Left lung (tissue), 4 donors: ENCODE measurements at regions not wholly inside any gene's neighbourhood (a gene's known extent, or its start where the extent isn't known, plus 50 kb on each side); places are given as distances from the start of the nearest gene placed in this dataset.

Source experiments
- ATAC-seq: fragments of 200-7000 bp; cut with Tn5 transposase; one replicate; pipeline ENCODE4 v1.9.1; 2020; ENCODE audit warnings: moderate library complexity
- DNase-seq, 4 donors: peaks; one replicate each; pipeline ENCODE4 v3.0.0-alpha.2; 2013 to 2020
- H3K27ac ChIP-seq, 2 donors: fragments of 200-600 bp; sonication (generic) in 1 of 2; one replicate each; pipeline versions ENCODE4 v1.5.0 to v1.8.0; 2020 to 2021
- H3K27me3 ChIP-seq, 2 donors: fragments of 200-600 bp; sonication (generic) in 1 of 2; one replicate each; pipeline versions ENCODE4 v1.5.0 to v1.8.0; 2020 to 2021
- H3K36me3 ChIP-seq, 2 donors: fragments of 200-600 bp; sonication (generic) in 1 of 2; one replicate each; pipeline versions ENCODE4 v1.5.0 to v1.8.0; 2020 to 2021
- H3K4me1 ChIP-seq, 2 donors: fragments of 200-600 bp; one replicate each; pipeline ENCODE4 v1.8.0; 2021
- H3K4me3 ChIP-seq, 2 donors: fragments of 200-600 bp; sonication (generic) in 1 of 2; one replicate each; pipeline versions ENCODE4 v1.5.0 to v1.8.0; 2020 to 2021; ENCODE audit warnings: mild to moderate bottlenecking in 1 of 2
- H3K9me3 ChIP-seq, 2 donors: fragments of 200-600 bp; sonication (generic) in 1 of 2; one replicate each; pipeline versions ENCODE4 v1.5.0 to v1.8.0; 2020 to 2021
- intact Hi-C, 2 donors: fragments of 100-400 bp; cut with DNase I; formaldehyde crosslinking; loops; one replicate each; pipeline versions ENCODE4 v1.11.2 to v1.14.2; 2022
- TF ChIP-seq, protein P1 (sequence below), 2 donors: fragments of 200-600 bp; sonication (generic) in 1 of 2; IDR thresholded peaks; one replicate each; pipeline versions ENCODE4 v1.5.0 to v1.8.0; 2021; ENCODE audit warnings: antibody characterized with exemption in 2 of 2
- donor health status: DM: no; HTN: yes; CAD: no.
- donor health status: DM: no; HTN: no; CAD: no.

DNA sequence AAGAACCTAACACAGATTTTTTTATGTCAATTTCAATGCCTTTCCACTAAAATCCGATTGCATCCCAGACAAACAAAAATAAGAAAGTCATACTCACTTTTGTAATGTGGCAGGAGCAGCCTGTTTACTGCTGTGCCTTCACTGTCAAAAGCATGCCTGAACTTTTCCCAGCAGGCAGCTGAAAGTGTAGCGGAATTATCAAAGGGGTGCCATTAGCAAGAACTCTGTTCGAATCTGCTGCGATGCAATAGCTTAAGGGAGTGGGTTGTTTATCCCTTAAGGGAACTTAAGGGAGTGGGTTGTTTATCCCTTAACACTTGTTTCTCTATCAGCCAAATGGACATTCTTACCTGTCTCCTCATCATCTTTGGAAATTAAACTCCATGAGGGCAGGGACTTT lies 243.5 kb downstream of the PAX3 start:
- H3K9me3 ChIP-seq: no peaks in the 10 kb centered on the region
- ATAC-seq (no peak), DNase-seq (no peak)
- H3K36me3 ChIP-seq: no peaks in the 10 kb centered on the region
- H3K4me3 ChIP-seq: no peak overlapping the region
- no peak overlapping the region for H3K27ac ChIP-seq
- intact Hi-C loops: no loop called here
- TF ChIP-seq, protein P1, sequence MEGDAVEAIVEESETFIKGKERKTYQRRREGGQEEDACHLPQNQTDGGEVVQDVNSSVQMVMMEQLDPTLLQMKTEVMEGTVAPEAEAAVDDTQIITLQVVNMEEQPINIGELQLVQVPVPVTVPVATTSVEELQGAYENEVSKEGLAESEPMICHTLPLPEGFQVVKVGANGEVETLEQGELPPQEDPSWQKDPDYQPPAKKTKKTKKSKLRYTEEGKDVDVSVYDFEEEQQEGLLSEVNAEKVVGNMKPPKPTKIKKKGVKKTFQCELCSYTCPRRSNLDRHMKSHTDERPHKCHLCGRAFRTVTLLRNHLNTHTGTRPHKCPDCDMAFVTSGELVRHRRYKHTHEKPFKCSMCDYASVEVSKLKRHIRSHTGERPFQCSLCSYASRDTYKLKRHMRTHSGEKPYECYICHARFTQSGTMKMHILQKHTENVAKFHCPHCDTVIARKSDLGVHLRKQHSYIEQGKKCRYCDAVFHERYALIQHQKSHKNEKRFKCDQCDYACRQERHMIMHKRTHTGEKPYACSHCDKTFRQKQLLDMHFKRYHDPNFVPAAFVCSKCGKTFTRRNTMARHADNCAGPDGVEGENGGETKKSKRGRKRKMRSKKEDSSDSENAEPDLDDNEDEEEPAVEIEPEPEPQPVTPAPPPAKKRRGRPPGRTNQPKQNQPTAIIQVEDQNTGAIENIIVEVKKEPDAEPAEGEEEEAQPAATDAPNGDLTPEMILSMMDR (IDR thresholded peaks at IDR 0.05): no peak
- peaks cover 25 to 71% of the 10 kb centered on the region in 2 donors for H3K27me3 ChIP-seq
- H3K4me1 ChIP-seq: no peaks in the 10 kb centered on the region

DNA sequence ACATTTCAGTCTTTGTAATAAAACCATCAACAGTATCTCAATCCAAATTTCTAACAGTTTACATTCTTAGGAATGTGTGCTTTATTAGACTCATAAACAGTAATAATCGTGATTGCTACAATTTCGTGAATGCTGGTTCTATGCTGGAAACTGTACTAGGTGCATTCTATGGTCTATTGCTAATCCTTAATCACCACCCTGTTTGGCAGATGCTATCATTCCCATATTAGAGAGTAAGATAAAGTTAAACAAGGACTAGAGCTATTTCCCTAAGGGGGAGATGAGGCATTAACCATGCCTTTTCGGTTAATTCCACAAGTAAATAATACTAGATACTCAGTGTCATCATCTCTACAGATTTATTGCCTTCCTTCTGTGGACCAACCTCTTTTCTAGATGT lies 244.0 kb downstream of the PAX3 start:
- Histone ChIP-seq H3K27ac (no peak overlapping the region), H3K27me3 (peaks cover 25 to 71% of the 10 kb centered on the region in 2 donors), H3K4me1 (no peaks in the 10 kb centered on the region), H3K9me3 (no peaks in the 10 kb centered on the region), H3K36me3 (no peaks in the 10 kb centered on the region), H3K4me3 (no peak overlapping the region)
- intact Hi-C loops: no loop called here
- TF ChIP-seq, protein P1 (IDR thresholded peaks at IDR 0.05): no peak
- ATAC-seq: no peak
- DNase-seq: no peak

DNA sequence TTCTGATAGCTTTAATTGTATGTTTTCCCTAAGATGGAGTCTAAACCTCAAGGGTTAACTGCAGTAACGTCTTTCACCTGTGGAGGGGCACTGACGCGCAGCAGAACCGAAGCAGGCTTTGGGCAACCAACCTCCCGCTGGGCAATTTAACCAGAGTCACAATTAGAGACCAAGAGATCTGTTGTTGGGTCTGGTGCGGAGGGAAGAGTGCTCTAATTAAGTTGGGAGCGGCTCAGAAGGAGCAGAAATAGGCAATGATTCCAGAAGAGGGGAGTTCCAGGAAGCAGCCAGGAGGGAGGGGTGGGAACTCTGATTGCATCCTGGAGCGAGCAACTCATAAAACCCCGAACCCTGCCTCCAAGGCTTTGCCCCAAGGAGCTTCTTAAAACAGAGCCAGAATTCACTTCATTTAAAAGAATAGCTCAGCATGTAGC lies 245.8 kb downstream of the PAX3 start:
- DNase-seq (no peak), ATAC-seq (no peak)
- Histone ChIP-seq H3K4me1 (no peaks in the 10 kb centered on the region), H3K36me3 (no peaks in the 10 kb centered on the region), H3K4me3 (no peak overlapping the region), H3K27me3 (peaks cover 25 to 59% of the 10 kb centered on the region in 2 donors), H3K9me3 (no peaks in the 10 kb centered on the region), H3K27ac (no peak overlapping the region)
- TF ChIP-seq, protein P1 (IDR thresholded peaks at IDR 0.05): no peak
- intact Hi-C loops: no loop called here

DNA sequence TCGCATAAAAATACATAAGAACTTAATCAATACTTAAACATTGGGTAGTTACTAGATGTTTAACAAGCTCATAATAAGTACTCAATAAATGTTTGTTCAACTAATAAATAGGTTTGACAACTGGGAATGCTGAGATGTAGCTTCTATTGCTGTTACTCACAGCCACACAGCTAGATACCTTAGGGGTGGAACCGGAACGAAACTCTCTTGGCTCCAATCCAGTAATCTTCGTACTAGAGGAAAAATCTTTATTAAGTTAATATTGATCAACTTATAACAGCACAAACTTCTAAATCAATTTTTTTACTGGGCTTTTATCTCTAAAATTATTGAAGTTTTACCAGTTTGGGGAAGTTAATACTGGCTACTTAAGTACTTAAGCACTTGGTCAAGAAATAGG lies 247.8 kb downstream of the PAX3 start:
- Histone ChIP-seq H3K27ac (no peak overlapping the region), H3K36me3 (no peaks in the 10 kb centered on the region), H3K4me3 (no peak overlapping the region), H3K9me3 (no peaks in the 10 kb centered on the region), H3K27me3 (peaks cover 17 to 41% of the 10 kb centered on the region in 2 donors), H3K4me1 (no peaks in the 10 kb centered on the region)
- DNase-seq (no peak), ATAC-seq (no peak)
- TF ChIP-seq, protein P1 (IDR thresholded peaks at IDR 0.05): no peak
- intact Hi-C loops: no loop called here

DNA sequence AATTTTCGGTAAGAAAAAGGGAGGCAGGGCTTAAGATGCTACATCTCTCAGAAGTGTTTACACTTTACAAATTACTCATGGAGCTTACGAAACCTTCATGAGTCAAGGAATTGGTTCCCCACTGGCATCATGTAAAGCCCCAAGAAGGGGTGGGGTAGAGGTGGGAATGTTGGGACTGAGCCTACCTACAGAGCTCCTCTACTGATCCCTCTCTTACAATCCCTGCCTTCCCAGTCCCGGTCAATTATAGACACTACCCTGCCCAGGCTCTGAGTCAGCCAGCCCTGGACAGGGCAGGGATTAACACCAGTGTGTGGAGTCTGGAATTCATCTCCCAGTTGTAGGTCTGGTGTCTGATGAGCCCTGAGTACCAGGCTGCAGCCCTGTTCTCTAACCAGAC lies 248.9 kb downstream of the PAX3 start:
- intact Hi-C loops: no loop called here
- peak; percentile 65 for ATAC-seq
- H3K27me3 ChIP-seq: peaks cover 6 to 34% of the 10 kb centered on the region in 2 donors

More for the DNA sequence above, 248.9 kb downstream of the PAX3 start:
- TF ChIP-seq, protein P1 (IDR thresholded peaks at IDR 0.05): no peak
- no peaks in the 10 kb centered on the region for H3K36me3 ChIP-seq
- H3K4me1 ChIP-seq: no peaks in the 10 kb centered on the region
- DNase-seq: no peak
- H3K27ac ChIP-seq: no peak overlapping the region
- H3K9me3 ChIP-seq: no peaks in the 10 kb centered on the region
- H3K4me3 ChIP-seq: no peak overlapping the region
